ENCODE measurements at regions not wholly inside any gene's neighbourhood (a gene's known extent, or its start where the extent isn't known, plus 50 kb on each side); places are given as distances from the start of the nearest gene placed in this dataset.
"Not testable (repeated sequence)": the region's sequence is repeated elsewhere in the genome, so short reads cannot be mapped to it uniquely, and the experiment has no call there.

- DNase-seq (ENCODE audit: low spot score): no peak
These were observed 127.6 kb downstream of the UTP18 start for GRCh38 chr17:51387986-51388385.

DNA sequence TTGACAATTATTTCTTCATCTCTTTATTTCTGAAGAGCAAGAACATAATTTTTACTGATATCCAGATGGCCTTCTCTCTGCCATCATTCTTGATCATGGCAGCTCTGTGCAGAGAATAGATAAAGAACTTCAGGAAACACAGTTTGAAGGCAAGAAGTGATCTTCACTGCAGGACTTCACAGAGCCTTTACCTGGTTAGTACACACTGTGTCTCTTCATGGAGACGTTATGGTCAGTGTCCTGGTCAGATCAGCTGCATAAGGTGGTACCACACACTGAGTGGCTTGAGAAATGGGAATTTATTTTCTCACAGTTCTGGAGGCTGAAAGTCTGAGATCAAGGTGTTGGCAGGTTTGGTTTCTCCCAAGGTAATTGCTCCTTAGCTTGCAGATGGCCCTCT lies 129.5 kb downstream of the UTP18 start:
- no peak for DNase-seq (ENCODE audit: low spot score)

- DNase-seq (ENCODE audit: low spot score): no peak
These were observed 131.8 kb downstream of the UTP18 start for GRCh38 chr17:51391982-51392654.

DNA sequence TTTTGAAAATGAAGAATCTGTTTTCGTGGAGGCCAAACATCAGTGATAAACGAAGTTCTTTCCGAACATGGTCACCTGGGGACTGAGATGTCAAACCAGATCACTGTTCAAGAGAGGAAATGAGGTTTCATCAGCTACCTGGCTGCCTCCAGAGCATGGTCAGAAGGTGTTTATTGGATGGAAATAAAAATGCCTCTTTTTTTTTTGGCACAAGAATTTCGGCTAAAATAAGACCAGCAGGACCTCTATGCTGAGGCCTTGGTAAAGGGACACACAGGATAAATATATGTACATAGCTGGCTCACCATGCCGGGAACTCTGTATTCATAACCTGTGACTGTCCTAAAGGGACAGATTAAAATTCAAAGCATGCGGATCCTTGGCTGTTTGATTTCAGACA lies 135.3 kb downstream of the UTP18 start:
- DNase-seq (ENCODE audit: low spot score): no peak

- DNase-seq (ENCODE audit: low spot score): peak; percentile 67
These were observed 137.2 kb downstream of the UTP18 start for GRCh38 chr17:51397361-51398127.

- peak; percentile 64 for DNase-seq (ENCODE audit: low spot score)
These were observed 137.8 kb downstream of the UTP18 start for GRCh38 chr17:51398128-51398525.

DNA sequence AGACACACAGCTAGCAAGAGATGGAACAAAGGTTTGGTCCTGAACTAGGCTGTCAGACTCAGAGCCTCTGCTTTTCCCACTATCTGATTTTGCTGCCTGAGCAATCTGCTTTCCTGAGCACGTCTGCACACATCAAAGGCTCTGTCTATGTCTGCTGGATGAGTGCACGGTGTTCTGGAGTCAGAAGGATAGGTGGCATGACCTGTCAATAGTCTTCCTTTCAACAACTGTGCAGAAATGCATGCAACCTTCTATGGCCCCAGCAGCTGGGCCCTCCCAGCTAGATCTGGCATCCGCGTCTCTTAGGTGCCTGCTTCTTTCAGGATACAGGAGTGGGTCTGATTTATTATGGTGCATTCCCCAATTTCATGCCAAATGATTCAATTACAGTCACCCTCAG lies 138.3 kb downstream of the UTP18 start:
- no peak for DNase-seq (ENCODE audit: low spot score)

GRCh38 chr17:51401279-51401678 lies 140.9 kb downstream of the UTP18 start:
- no peak for DNase-seq (ENCODE audit: low spot score)

GRCh38 chr17:51402899-51403298 lies 142.6 kb downstream of the UTP18 start:
- no peak for DNase-seq (ENCODE audit: low spot score)

GRCh38 chr17:51407576-51407975 lies 147.2 kb downstream of the UTP18 start:
- no peak for DNase-seq (ENCODE audit: low spot score)

GRCh38 chr17:51419476-51419875 lies 159.1 kb downstream of the UTP18 start:
- no peak for DNase-seq (ENCODE audit: low spot score)

DNA sequence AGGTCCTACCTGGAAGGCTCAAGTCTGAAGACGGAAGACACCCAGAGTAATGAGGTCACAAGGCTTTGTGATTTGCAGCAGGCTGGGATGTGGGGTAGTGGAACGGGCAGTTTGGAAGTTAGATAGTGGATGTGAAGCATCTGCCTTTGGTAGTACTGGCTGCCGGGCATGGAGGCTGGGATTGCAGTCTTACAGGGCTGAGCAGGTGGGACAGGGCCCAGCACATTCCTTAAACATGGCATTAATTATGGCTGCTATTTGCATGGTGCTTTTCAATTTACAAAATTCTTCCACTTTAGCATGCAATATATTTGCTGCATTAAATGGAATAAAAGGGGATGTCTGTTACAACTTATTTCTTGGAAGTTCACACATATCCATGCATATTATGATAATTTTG lies 161.2 kb downstream of the UTP18 start:
- no peak for DNase-seq (ENCODE audit: low spot score)

GRCh38 chr17:51422634-51423033 lies 162.3 kb downstream of the UTP18 start:
- DNase-seq (ENCODE audit: low spot score): no peak

DNA sequence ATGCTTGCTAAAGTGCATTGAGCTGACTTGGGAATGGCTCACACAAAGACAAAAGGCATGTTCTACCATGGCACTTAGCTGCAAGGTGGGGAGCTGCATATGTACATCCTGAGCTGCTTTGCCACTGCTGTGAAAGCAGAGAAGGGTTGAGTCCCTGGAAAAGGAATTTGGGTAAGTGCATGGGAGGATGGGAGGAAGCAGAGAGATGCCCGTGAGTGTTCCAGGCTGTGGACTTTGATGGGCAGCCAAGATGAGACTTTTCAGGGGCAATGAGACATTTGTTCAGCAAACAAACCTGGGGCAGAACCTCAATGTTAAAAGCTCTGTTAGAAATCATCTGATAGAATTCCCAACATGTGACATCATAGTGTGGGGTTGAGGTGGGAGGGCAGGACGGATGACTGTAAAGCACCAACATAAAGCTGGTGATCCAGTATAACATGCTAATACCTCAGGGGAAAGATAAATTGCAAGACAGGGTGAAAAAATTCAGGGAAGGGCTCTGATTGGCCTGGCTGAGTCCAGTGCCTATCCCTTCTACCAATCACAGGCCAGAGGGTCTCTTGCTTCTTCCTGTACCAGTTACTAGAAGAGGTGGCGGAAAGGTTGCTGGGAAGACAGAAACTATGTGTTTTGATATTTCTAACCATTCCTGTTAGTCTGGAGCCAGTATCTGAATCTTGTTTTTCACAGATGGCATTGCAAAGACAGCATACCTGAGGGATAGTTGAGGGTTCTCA lies 163.2 kb downstream of the UTP18 start:
- DNase-seq (ENCODE audit: low spot score): no peak

DNA sequence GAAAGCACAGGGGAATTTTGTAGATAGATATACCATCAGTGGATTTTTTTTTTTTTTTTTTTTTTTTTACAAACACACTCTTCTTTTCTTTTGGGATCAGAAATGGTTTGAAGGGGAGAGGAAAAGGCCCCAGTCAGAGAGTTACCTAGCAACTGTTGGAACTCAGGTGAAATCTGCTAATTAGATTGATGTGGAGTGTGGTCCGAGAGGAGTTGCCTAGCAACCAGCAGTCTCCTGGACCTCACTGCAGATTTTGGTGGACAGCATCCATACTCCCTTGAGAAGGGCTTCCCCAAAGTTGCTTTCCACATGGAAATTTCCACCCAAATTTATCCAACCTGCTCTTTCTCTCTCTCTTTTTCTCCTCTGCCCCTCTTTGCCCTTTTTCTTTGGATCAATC lies 165.4 kb downstream of the UTP18 start:
- DNase-seq (ENCODE audit: low spot score): no peak

GRCh38 chr17:51427323-51427811 lies 167.0 kb downstream of the UTP18 start:
- no peak for DNase-seq (ENCODE audit: low spot score)

GRCh38 chr17:51427856-51428255 lies 167.5 kb downstream of the UTP18 start:
- DNase-seq (ENCODE audit: low spot score): no peak

DNA sequence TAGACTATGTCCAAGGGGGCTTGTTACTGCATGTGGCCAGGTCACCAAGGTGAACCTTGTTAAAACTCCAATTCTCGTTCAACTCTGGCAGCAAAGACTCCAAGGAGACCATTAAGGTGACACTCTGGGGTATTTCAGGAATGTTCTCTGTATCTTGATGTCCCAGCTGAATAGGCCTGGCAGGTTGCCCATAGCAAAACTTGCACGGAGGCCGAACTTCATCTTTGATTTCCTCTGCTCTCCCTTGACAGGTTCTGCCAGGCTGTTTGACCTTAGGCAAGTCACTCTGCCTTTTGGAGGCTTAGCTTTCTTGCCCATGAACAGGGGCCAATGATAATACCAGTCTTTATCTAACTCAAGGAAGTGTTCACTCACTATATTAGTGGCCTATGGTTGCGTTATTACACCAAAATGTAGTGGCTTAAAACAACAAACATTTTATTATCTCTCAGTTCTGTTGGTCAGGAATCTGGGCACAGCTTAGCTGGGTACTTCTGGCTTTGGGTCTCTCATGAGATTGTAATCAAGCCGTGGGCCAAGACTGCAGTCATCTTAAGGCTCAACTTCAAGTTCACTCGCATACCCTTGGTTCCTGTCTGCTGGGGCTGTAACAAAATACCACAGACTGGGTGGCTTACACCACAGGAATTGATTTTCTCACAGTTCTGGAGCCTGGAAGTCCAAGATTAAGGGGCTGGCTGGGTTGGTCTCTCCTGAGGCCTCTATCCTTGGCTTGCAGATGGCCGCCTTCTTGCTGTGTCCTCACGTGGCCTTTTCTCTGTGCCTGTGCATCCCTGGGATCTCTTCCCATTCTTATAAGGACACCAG lies 168.5 kb downstream of the UTP18 start:
- no peak for DNase-seq (ENCODE audit: low spot score)

DNA sequence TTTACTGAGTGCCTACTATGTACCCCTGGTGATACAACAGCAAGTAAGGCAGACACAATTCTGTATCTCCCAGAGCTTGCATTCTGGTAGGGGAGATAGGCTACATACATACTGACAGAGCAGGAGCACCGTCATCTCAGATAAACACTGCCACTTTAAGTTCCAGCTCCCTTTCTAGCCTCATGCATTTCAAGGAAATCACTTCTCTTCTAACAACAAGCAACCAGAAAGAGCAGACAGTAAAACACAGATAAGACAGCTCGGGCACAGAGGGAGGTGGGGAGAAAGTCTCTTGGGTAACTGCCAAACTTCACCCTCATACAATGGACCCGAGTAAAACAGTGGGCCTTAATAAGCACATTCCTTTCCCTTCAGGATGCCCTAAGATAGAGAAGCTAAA lies 169.6 kb downstream of the UTP18 start:
- not testable (repeated sequence) for DNase-seq (ENCODE audit: low spot score)

GRCh38 chr17:51430591-51430990 lies 170.2 kb downstream of the UTP18 start:
- DNase-seq (ENCODE audit: low spot score): no peak

GRCh38 chr17:51434434-51435170 lies 174.3 kb downstream of the UTP18 start:
- DNase-seq (ENCODE audit: low spot score): no peak
